Endothelial cell of umbilical vein (primary cell): ENCODE measurements at regions not wholly inside any gene's neighbourhood (a gene's known extent, or its start where the extent isn't known, plus 50 kb on each side); places are given as distances from the start of the nearest gene placed in this dataset.

Source experiments
- BruUV-seq: library from RNA; stranded (reverse); fragments of 400-500 nt; replicated peaks from 2 replicates; lab custom pipeline; 2021; lab: Mats Ljungman, UMichigan
- CTCF ChIA-PET: fragments of 300-600, 350-600 bp; sonication (Branson Sonifier 250); formaldehyde crosslinking; loops from one replicate; lab custom pipeline; 2021; ENCODE audit warnings: antibody characterized with exemption, inconsistent platforms; lab: Charles Lee
- POLR2A ChIA-PET: fragments of 300-600, 350-600 bp; sonication (Branson Sonifier 250); formaldehyde crosslinking; loops from one replicate; lab custom pipeline; 2021; ENCODE audit warnings: antibody characterized with exemption, inconsistent platforms; lab: Charles Lee
- DNase-seq: peaks from one replicate; pipeline ENCODE4 v3.0.0-alpha.2; 2011; ENCODE audit warnings: low read depth, low spot score
- FAIRE-seq: peaks from 2 replicates; lab custom pipeline; 2011; peaks lifted over from hg19 to GRCh38; lab: Jason Lieb, UNC
- H2AFZ ChIP-seq: 2 replicates; pipeline ENCODE4 v1.6.0; 2012; ENCODE audit warnings: low read depth, low read length, control low read depth, inconsistent platforms
- H3K27ac ChIP-seq: 2 replicates; pipeline ENCODE4 v1.5.1; 2011; ENCODE audit warnings: low read depth, mild to moderate bottlenecking, control low read depth, low read length, moderate library complexity; ENCODE audit not compliant: insufficient read depth
- H3K27me3 ChIP-seq, 2 experiments: 2 replicates each; pipeline versions ENCODE4 v1.6.0 to v1.6.1; 2011; ENCODE audit warnings: low read length in 2 of 2, mixed read lengths in 1 of 2; ENCODE audit not compliant: control insufficient read depth in 2 of 2, insufficient read depth in 2 of 2
- H3K36me3 ChIP-seq, 2 experiments: 2 replicates in 1 of 2; 3 replicates in 1 of 2; pipeline ENCODE4 v1.5.1; 2011; ENCODE audit warnings: low read length in 2 of 2, mild to moderate bottlenecking in 1 of 2, moderate library complexity in 1 of 2; ENCODE audit not compliant: control insufficient read depth in 2 of 2, insufficient read depth in 2 of 2; ENCODE audit errors: extremely low read depth in 1 of 2
- H3K4me1 ChIP-seq: 3 replicates; pipeline ENCODE4 v1.5.1; 2011; ENCODE audit warnings: mild to moderate bottlenecking, low read length; ENCODE audit not compliant: control insufficient read depth, insufficient read depth; ENCODE audit errors: extremely low read depth
- H3K4me2 ChIP-seq: 2 replicates; pipeline ENCODE4 v1.6.1; 2011; ENCODE audit warnings: low read length, control low read depth, mixed read lengths; ENCODE audit not compliant: insufficient read depth
- H3K4me3 ChIP-seq, 3 experiments: fragments of 200-600 bp in 1 of 3; sonication (generic), shearing (Covaris generic) in 1 of 3; replicated peaks in 1 of 3; 2 replicates each; pipeline ENCODE4 v1.5.1; 2011 to 2016; ENCODE audit warnings: control low read depth in 3 of 3, low read length in 3 of 3, mild to moderate bottlenecking in 2 of 3, inconsistent platforms in 1 of 3, low read depth in 1 of 3, moderate library complexity in 1 of 3; ENCODE audit not compliant: insufficient read depth in 1 of 3
- H3K79me2 ChIP-seq: 2 replicates; pipeline ENCODE4 v1.6.0; 2012; ENCODE audit warnings: low read length, inconsistent platforms; ENCODE audit not compliant: control insufficient read depth, insufficient read depth
- H3K9ac ChIP-seq: replicated peaks from 2 replicates; pipeline ENCODE3; 2011; ENCODE audit warnings: low read length, control low read depth; ENCODE audit not compliant: insufficient read depth; ENCODE audit errors: extremely low read depth
- H3K9me1 ChIP-seq: replicated peaks from 3 replicates; pipeline ENCODE4 v1.6.0; 2011; ENCODE audit warnings: mild to moderate bottlenecking, low read length; ENCODE audit not compliant: control insufficient read depth, insufficient read depth; ENCODE audit errors: extremely low read depth
- H3K9me3 ChIP-seq: replicated peaks from 2 replicates; pipeline ENCODE4 v1.5.1; 2012; ENCODE audit warnings: low read length, inconsistent platforms; ENCODE audit not compliant: control insufficient read depth, insufficient read depth
- H4K20me1 ChIP-seq: replicated peaks from 2 replicates; pipeline ENCODE3; 2011; ENCODE audit warnings: mild to moderate bottlenecking, low read length; ENCODE audit not compliant: control insufficient read depth, insufficient read depth; ENCODE audit errors: extremely low read depth
- EZH2 ChIP-seq: IDR thresholded peaks from 2 replicates; pipeline ENCODE4 v1.6.1; 2012; ENCODE audit warnings: borderline replicate concordance, low read depth, mild to moderate bottlenecking, moderate library complexity, low read length, inconsistent platforms; ENCODE audit not compliant: severe bottlenecking
- FOS ChIP-seq: IDR thresholded peaks from 2 replicates; pipeline ENCODE4 v1.6.1; 2011; ENCODE audit warnings: mild to moderate bottlenecking, low read length, moderate library complexity, borderline replicate concordance; ENCODE audit not compliant: insufficient read depth
- GATA2 ChIP-seq: IDR thresholded peaks from 2 replicates; pipeline ENCODE4 v1.7.0; 2011; ENCODE audit warnings: low read depth, mild to moderate bottlenecking, moderate library complexity, mixed read lengths, low read length; ENCODE audit not compliant: insufficient read length, insufficient read depth
- JUN ChIP-seq: IDR thresholded peaks from 2 replicates; pipeline ENCODE4 v1.6.1; 2011; ENCODE audit warnings: borderline replicate concordance, low read depth; ENCODE audit not compliant: insufficient read length, insufficient read depth
- MYC ChIP-seq: IDR thresholded peaks from one replicate; pipeline ENCODE4 v1.6.1; 2011; ENCODE audit warnings: mild to moderate bottlenecking, low read depth, low read length
- POLR2A ChIP-seq: IDR thresholded peaks from 2 replicates; pipeline ENCODE4 v1.6.1; 2012; ENCODE audit warnings: low read depth, mild to moderate bottlenecking, control low read depth, low read length
- POLR2AphosphoS5 ChIP-seq: IDR thresholded peaks from 2 replicates; pipeline ENCODE4 v1.6.1; 2012; ENCODE audit warnings: low read depth, mild to moderate bottlenecking, control low read depth, low read length, moderate library complexity; ENCODE audit not compliant: insufficient read depth
- dilution Hi-C: fragments of 300-500 bp; cut with MboI; formaldehyde crosslinking; loops from one replicate; pipeline ENCODE4 v1.15.0; 2019; ENCODE audit warnings: low sequenced_read_pairs; ENCODE audit not compliant: extremely low pct_ligation_motif_present
- intact Hi-C: fragments of 100-400 bp; cut with micrococcal nuclease; formaldehyde crosslinking; loops from one replicate; pipeline ENCODE4 v1.10.0; 2022
- TF ChIP-seq, protein P1 (sequence below), 2 donors: IDR thresholded peaks; 1 replicate in 1 of 2; 2 replicates in 1 of 2; pipeline ENCODE4 v1.5.1; 2011; ENCODE audit warnings: low read length in 2 of 2, mild to moderate bottlenecking in 2 of 2, moderate library complexity in 2 of 2, control low read depth in 1 of 2, inconsistent platforms in 1 of 2, low read depth in 1 of 2; ENCODE audit not compliant: insufficient read depth in 1 of 2; ENCODE audit errors: extremely low read depth in 1 of 2
- TF ChIP-seq, protein P2 (sequence below): IDR thresholded peaks from 2 replicates; pipeline ENCODE4 v1.6.1; 2011; ENCODE audit not compliant: insufficient read depth, insufficient read length

DNA sequence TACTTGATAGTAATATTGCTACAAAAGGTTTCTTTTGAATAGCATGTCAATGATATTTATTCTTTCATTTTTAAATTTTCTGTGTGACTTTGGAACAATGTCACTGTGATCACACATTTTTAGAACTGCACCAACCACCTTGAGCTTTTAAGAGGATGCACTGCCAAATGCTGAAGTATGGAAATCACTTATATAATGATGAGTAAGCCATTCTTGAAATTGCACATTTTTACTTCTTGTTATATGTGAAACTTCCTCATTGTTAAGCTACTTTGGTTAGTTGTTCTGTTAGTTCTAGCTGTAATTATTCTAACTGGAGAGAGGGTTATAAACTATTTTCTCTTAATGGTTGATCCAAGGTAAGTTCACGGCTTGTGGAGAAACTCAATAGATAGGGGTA is 547.5 kb downstream of the ZIC1 start:
- H3K9ac ChIP-seq, result no peak overlapping the region
- DNase-seq, result no peak
- no peak overlapping the region for H3K4me3 ChIP-seq
- CTCF ChIA-PET, result interaction anchor here (0.7 to 0.8 kb wide), 2 partner anchors 11 to 22 kb away, joined by 3 to 4 read pairs; no protein-coding TSS in a partner anchor
- no peaks in the 10 kb centered on the region for H3K36me3 ChIP-seq
- H3K27ac ChIP-seq, result no peak overlapping the region
- no peaks in the 10 kb centered on the region for H3K9me3 ChIP-seq
- dilution Hi-C loops (no loop called here), intact Hi-C loops (no loop called here)
- H3K4me2 ChIP-seq, result no peak overlapping the region
- POLR2A ChIA-PET, result no interaction called here
- no peak overlapping the region for H2AFZ ChIP-seq
- no peaks in the 10 kb centered on the region for H3K79me2 ChIP-seq
- H3K9me1 ChIP-seq, result no peaks in the 10 kb centered on the region
- no peak for FAIRE-seq
- no peaks in the 10 kb centered on the region for H4K20me1 ChIP-seq
- H3K4me1 ChIP-seq, result no peaks in the 10 kb centered on the region
- BruUV-seq, result no TSS peak
- TF ChIP-seq POLR2AphosphoS5, result no peak
- no peaks in the 10 kb centered on the region for H3K27me3 ChIP-seq

DNA sequence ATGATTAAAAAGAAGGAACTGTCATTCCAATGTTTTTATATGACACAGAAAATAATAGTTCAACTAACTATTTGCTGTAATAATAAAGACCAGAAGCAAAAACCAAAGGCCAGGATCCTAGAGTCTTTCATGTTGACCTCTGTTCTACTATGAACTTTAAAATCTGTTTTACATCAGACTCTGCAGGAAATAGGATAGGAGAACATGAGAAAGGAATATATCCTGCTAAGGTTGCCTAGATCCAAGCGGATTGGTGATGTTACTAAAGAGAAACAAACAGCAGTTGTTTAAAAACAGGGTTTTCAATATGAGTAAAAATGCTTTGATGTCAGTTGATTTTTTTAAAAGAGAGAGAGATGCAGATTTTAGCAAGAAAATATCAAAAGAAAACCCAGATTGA is 549.6 kb downstream of the ZIC1 start:
- intact Hi-C loops, result no loop called here
- CTCF ChIA-PET, result no interaction called here
- H3K36me3 ChIP-seq, result no peaks in the 10 kb centered on the region

More for the DNA sequence above, 549.6 kb downstream of the ZIC1 start:
- Histone ChIP-seq H3K9ac (no peak overlapping the region), H3K4me2 (no peak overlapping the region), H3K4me3 (no peak overlapping the region), H4K20me1 (no peaks in the 10 kb centered on the region), H3K79me2 (no peaks in the 10 kb centered on the region), H3K9me1 (no peaks in the 10 kb centered on the region), H3K4me1 (no peaks in the 10 kb centered on the region), H3K27me3 (no peaks in the 10 kb centered on the region), H3K27ac (no peak overlapping the region), H3K9me3 (no peaks in the 10 kb centered on the region), H2AFZ (no peak overlapping the region)
- TF ChIP-seq, protein P1, sequence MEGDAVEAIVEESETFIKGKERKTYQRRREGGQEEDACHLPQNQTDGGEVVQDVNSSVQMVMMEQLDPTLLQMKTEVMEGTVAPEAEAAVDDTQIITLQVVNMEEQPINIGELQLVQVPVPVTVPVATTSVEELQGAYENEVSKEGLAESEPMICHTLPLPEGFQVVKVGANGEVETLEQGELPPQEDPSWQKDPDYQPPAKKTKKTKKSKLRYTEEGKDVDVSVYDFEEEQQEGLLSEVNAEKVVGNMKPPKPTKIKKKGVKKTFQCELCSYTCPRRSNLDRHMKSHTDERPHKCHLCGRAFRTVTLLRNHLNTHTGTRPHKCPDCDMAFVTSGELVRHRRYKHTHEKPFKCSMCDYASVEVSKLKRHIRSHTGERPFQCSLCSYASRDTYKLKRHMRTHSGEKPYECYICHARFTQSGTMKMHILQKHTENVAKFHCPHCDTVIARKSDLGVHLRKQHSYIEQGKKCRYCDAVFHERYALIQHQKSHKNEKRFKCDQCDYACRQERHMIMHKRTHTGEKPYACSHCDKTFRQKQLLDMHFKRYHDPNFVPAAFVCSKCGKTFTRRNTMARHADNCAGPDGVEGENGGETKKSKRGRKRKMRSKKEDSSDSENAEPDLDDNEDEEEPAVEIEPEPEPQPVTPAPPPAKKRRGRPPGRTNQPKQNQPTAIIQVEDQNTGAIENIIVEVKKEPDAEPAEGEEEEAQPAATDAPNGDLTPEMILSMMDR (IDR thresholded peaks at IDR 0.05; ENCODE audit: extremely low read depth in 1 of 2, insufficient read depth in 1 of 2, low read depth in 1 of 2, low read length in 2 of 2), result no peak
- no peak for TF ChIP-seq JUN
- TF ChIP-seq, protein P2, sequence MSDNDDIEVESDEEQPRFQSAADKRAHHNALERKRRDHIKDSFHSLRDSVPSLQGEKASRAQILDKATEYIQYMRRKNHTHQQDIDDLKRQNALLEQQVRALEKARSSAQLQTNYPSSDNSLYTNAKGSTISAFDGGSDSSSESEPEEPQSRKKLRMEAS, result no peak
- no peak for TF ChIP-seq FOS
- no peak for TF ChIP-seq GATA2
- TF ChIP-seq MYC, result no peak
- no peak for TF ChIP-seq POLR2AphosphoS5
- no peak for TF ChIP-seq EZH2
- no peak for TF ChIP-seq POLR2A
- no peak for DNase-seq
- dilution Hi-C loops, result no loop called here
- POLR2A ChIA-PET, result no interaction called here
- no peak for FAIRE-seq
- BruUV-seq, result no TSS peak
